ENCODE measurements at regions not wholly inside any gene's neighbourhood (a gene's known extent, or its start where the extent isn't known, plus 50 kb on each side); places are given as distances from the start of the nearest gene placed in this dataset.

DNA sequence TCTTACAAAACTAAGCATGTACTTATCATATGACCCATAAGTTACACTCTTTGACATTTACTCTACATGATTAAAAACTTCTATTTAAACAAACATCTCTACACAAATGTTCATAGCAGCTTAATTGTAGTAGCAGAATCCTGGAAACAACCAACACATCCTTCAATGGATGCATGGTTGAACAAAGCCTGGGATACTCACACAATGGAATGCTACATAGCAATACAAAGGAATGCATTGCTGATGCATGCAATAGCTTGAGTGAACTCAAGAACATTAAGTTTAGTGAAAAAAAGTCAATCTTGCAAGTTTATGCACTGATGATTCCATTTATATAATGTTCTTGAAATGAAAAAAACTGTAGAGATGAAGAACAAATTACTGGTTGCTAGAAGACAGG lies 686.9 kb downstream of the LRRIQ3 start:
- TF ChIP-seq, protein P1, sequence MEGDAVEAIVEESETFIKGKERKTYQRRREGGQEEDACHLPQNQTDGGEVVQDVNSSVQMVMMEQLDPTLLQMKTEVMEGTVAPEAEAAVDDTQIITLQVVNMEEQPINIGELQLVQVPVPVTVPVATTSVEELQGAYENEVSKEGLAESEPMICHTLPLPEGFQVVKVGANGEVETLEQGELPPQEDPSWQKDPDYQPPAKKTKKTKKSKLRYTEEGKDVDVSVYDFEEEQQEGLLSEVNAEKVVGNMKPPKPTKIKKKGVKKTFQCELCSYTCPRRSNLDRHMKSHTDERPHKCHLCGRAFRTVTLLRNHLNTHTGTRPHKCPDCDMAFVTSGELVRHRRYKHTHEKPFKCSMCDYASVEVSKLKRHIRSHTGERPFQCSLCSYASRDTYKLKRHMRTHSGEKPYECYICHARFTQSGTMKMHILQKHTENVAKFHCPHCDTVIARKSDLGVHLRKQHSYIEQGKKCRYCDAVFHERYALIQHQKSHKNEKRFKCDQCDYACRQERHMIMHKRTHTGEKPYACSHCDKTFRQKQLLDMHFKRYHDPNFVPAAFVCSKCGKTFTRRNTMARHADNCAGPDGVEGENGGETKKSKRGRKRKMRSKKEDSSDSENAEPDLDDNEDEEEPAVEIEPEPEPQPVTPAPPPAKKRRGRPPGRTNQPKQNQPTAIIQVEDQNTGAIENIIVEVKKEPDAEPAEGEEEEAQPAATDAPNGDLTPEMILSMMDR (IDR thresholded peaks at IDR 0.05; ENCODE audit: low read length): no peak
- no peak for TF ChIP-seq EZH2 (optimal IDR thresholded peaks at IDR 0.05; ENCODE audit: low read depth, low read length)
